ENCODE measurements at regions not wholly inside any gene's neighbourhood (a gene's known extent, or its start where the extent isn't known, plus 50 kb on each side); places are given as distances from the start of the nearest gene placed in this dataset.

- H3K9me3 ChIP-seq, result no peaks in the 10 kb centered on the region
- intact Hi-C loops (cut with DNase I), result no loop called here
- no peaks in the 10 kb centered on the region for H3K4me1 ChIP-seq
- ATAC-seq, result no peak
- H3K27me3 ChIP-seq, result no peaks in the 10 kb centered on the region
- H3K27ac ChIP-seq, result no peak overlapping the region
- no peaks in the 10 kb centered on the region for H3K36me3 ChIP-seq
- no peak overlapping the region for H3K4me3 ChIP-seq
- DNase-seq, result no peak
- no peak for TF ChIP-seq CTCF (IDR thresholded peaks at IDR 0.05)
These were observed 142.0 kb downstream of the LRIG2 start for GRCh38 chr1:113215015-113215414.

GRCh38 chr1:113216664-113217063, 143.7 kb downstream of the LRIG2 start:
- TF ChIP-seq CTCF (IDR thresholded peaks at IDR 0.05), result no peak
- Histone ChIP-seq H3K9me3 (no peaks in the 10 kb centered on the region), H3K27me3 (no peaks in the 10 kb centered on the region), H3K4me3 (no peak overlapping the region), H3K36me3 (no peaks in the 10 kb centered on the region), H3K4me1 (no peaks in the 10 kb centered on the region), H3K27ac (no peak overlapping the region)
- DNase-seq (no peak), ATAC-seq (no peak)
- intact Hi-C loops (cut with DNase I), result no loop called here

GRCh38 chr1:113217447-113218208, 144.6 kb downstream of the LRIG2 start:
- Histone ChIP-seq H3K27ac (no peak overlapping the region), H3K4me1 (no peaks in the 10 kb centered on the region), H3K36me3 (no peaks in the 10 kb centered on the region), H3K9me3 (no peaks in the 10 kb centered on the region), H3K27me3 (no peaks in the 10 kb centered on the region), H3K4me3 (no peak overlapping the region)
- intact Hi-C loops (cut with DNase I), result no loop called here
- TF ChIP-seq CTCF (IDR thresholded peaks at IDR 0.05), result no peak
- ATAC-seq (peak; percentile 35), DNase-seq (no peak)

GRCh38 chr1:113219377-113219776, 146.4 kb downstream of the LRIG2 start:
- H3K36me3 ChIP-seq, result no peaks in the 10 kb centered on the region
- no peaks in the 10 kb centered on the region for H3K27me3 ChIP-seq
- H3K4me1 ChIP-seq, result no peaks in the 10 kb centered on the region
- ATAC-seq, result no peak
- intact Hi-C loops (cut with DNase I), result no loop called here
- no peak for TF ChIP-seq CTCF (IDR thresholded peaks at IDR 0.05)
- H3K4me3 ChIP-seq, result no peak overlapping the region
- H3K9me3 ChIP-seq, result no peaks in the 10 kb centered on the region
- no peak for DNase-seq
- H3K27ac ChIP-seq, result no peak overlapping the region

- Histone ChIP-seq H3K27ac (no peak overlapping the region), H3K9me3 (no peaks in the 10 kb centered on the region), H3K27me3 (no peaks in the 10 kb centered on the region), H3K4me3 (no peak overlapping the region), H3K4me1 (no peaks in the 10 kb centered on the region), H3K36me3 (no peaks in the 10 kb centered on the region)
- no peak for ATAC-seq
- intact Hi-C loops (cut with DNase I), result no loop called here
- no peak for DNase-seq
- TF ChIP-seq CTCF (IDR thresholded peaks at IDR 0.05), result no peak
These were observed 146.8 kb downstream of the LRIG2 start for GRCh38 chr1:113219828-113220227.

GRCh38 chr1:113223040-113223439, 150.0 kb downstream of the LRIG2 start:
- Histone ChIP-seq H3K27ac (no peak overlapping the region), H3K27me3 (no peaks in the 10 kb centered on the region), H3K4me1 (no peaks in the 10 kb centered on the region), H3K9me3 (no peaks in the 10 kb centered on the region), H3K4me3 (no peak overlapping the region), H3K36me3 (no peaks in the 10 kb centered on the region)
- intact Hi-C loops (cut with DNase I), result no loop called here
- TF ChIP-seq CTCF (IDR thresholded peaks at IDR 0.05), result no peak
- ATAC-seq, result no peak
- DNase-seq, result no peak

All from upper lobe of right lung (tissue), 1 donor.